H1 (cell line): ENCODE measurements at regions not wholly inside any gene's neighbourhood (a gene's known extent, or its start where the extent isn't known, plus 50 kb on each side); places are given as distances from the start of the nearest gene placed in this dataset.

Experiments
- BACH1 ChIP-seq: IDR thresholded peaks from 2 replicates; pipeline ENCODE4 v1.6.1; 2012; ENCODE audit warnings: low read length, improper control_type of control experiment
- EGR1 ChIP-seq: IDR thresholded peaks from 2 replicates; pipeline ENCODE4 v1.6.1; 2011; ENCODE audit warnings: low read depth, low read length, borderline replicate concordance
- EP300 ChIP-seq, 2 experiments: IDR thresholded peaks; 1 replicate in 1 of 2; 2 replicates in 1 of 2; pipeline ENCODE4 v1.6.1; 2011 to 2012; ENCODE audit warnings: low read depth in 2 of 2, low read length in 2 of 2, mild to moderate bottlenecking in 2 of 2, borderline replicate concordance in 1 of 2, inconsistent platforms in 1 of 2, moderate library complexity in 1 of 2
- FOSL1 ChIP-seq: IDR thresholded peaks from 2 replicates; pipeline ENCODE4 v1.6.1; 2011; ENCODE audit warnings: mild to moderate bottlenecking, low read depth, low read length, moderate library complexity; ENCODE audit not compliant: insufficient read depth
- GABPA ChIP-seq: IDR thresholded peaks from 2 replicates; pipeline ENCODE4 v1.6.1; 2011; ENCODE audit warnings: mild to moderate bottlenecking, low read length, moderate library complexity, borderline replicate concordance; ENCODE audit not compliant: insufficient read depth
- HDAC2 ChIP-seq, 2 experiments: fragments of 300-600 bp in 1 of 2; sonication (generic) in 1 of 2; IDR thresholded peaks; 2 replicates each; pipeline ENCODE4 v1.6.1; 2011 to 2012; ENCODE audit warnings: low read depth in 2 of 2, low read length in 2 of 2, mild to moderate bottlenecking in 2 of 2, moderate library complexity in 2 of 2, borderline replicate concordance in 1 of 2, inconsistent platforms in 1 of 2
- MAFK ChIP-seq: IDR thresholded peaks from 2 replicates; pipeline ENCODE4 v1.6.1; 2012; ENCODE audit warnings: low read depth, mild to moderate bottlenecking, improper control_type of control experiment, low read length
- SIN3A ChIP-seq, 2 experiments: IDR thresholded peaks in 1 of 2; conservative IDR thresholded peaks in 1 of 2; 2 replicates each; pipeline ENCODE4 v1.6.1; 2011 to 2012; ENCODE audit warnings: low read length in 2 of 2, improper control_type of control experiment in 1 of 2, low read depth in 1 of 2, mild to moderate bottlenecking in 1 of 2
- SP1 ChIP-seq: IDR thresholded peaks from 2 replicates; pipeline ENCODE4 v1.6.1; 2011; ENCODE audit warnings: low read depth, low read length
- TCF12 ChIP-seq: IDR thresholded peaks from 2 replicates; pipeline ENCODE4 v1.6.1; 2011; ENCODE audit warnings: low read depth, mild to moderate bottlenecking, low read length
- YY1 ChIP-seq: IDR thresholded peaks from 2 replicates; pipeline ENCODE4 v1.6.1; 2011; ENCODE audit warnings: low read depth, mild to moderate bottlenecking, low read length
- TF ChIP-seq, protein P1 (sequence below), 3 experiments: IDR thresholded peaks; 1 replicate in 2 of 3; 2 replicates in 1 of 3; pipeline versions ENCODE4 v1.5.1 to v1.6.1; 2011; ENCODE audit warnings: low read length in 3 of 3, mild to moderate bottlenecking in 3 of 3, inconsistent platforms in 2 of 3, low read depth in 1 of 3, moderate library complexity in 1 of 3; ENCODE audit not compliant: insufficient read depth in 1 of 3; ENCODE audit errors: control extremely low read depth in 1 of 3
- TF ChIP-seq, protein P2 (sequence below): IDR thresholded peaks from 2 replicates; pipeline ENCODE4 v1.6.1; 2011; ENCODE audit warnings: low read length, improper control_type of control experiment

DNA sequence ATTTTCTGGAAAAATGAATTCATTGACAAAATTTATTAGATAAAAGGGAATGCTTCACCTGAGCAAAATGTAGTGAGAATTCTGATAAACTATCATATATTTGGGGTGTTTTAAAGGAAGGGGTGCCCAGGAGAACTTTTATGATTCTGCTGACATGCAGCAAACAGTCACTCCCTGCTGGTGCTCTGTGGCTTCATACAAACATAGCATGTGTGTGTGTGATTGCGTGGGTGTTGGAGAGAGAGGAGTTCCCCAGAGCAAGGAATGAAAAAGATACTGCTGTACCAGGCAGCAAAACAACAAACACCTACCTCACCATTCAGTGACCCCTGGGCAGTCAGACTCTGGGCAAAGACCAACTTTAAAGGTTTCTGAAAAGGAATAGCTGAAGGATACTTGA lies 546.7 kb downstream of the RFC3 start:
- TF ChIP-seq, protein P1, sequence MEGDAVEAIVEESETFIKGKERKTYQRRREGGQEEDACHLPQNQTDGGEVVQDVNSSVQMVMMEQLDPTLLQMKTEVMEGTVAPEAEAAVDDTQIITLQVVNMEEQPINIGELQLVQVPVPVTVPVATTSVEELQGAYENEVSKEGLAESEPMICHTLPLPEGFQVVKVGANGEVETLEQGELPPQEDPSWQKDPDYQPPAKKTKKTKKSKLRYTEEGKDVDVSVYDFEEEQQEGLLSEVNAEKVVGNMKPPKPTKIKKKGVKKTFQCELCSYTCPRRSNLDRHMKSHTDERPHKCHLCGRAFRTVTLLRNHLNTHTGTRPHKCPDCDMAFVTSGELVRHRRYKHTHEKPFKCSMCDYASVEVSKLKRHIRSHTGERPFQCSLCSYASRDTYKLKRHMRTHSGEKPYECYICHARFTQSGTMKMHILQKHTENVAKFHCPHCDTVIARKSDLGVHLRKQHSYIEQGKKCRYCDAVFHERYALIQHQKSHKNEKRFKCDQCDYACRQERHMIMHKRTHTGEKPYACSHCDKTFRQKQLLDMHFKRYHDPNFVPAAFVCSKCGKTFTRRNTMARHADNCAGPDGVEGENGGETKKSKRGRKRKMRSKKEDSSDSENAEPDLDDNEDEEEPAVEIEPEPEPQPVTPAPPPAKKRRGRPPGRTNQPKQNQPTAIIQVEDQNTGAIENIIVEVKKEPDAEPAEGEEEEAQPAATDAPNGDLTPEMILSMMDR (IDR thresholded peaks at IDR 0.05; ENCODE audit: control extremely low read depth in 1 of 3, insufficient read depth in 1 of 3, low read depth in 1 of 3, low read length in 3 of 3), result no peak
- no peak for TF ChIP-seq EP300 (IDR thresholded peaks at IDR 0.05; ENCODE audit: borderline replicate concordance in 1 of 2, low read depth in 2 of 2, low read length in 2 of 2)
- no peak for TF ChIP-seq HDAC2 (IDR thresholded peaks at IDR 0.05; ENCODE audit: borderline replicate concordance in 1 of 2, low read depth in 2 of 2, low read length in 2 of 2)
- TF ChIP-seq FOSL1, result no peak
- TF ChIP-seq TCF12, result no peak
- no peak for TF ChIP-seq GABPA
- TF ChIP-seq BACH1, result no peak
- no peak for TF ChIP-seq SIN3A (conservative IDR thresholded peaks at IDR 0.05 in 1 of 2, IDR thresholded peaks at IDR 0.05 in 1 of 2; ENCODE audit: low read depth in 1 of 2, low read length in 2 of 2)
- no peak for TF ChIP-seq MAFK
- TF ChIP-seq, protein P2, sequence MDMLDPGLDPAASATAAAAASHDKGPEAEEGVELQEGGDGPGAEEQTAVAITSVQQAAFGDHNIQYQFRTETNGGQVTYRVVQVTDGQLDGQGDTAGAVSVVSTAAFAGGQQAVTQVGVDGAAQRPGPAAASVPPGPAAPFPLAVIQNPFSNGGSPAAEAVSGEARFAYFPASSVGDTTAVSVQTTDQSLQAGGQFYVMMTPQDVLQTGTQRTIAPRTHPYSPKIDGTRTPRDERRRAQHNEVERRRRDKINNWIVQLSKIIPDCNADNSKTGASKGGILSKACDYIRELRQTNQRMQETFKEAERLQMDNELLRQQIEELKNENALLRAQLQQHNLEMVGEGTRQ, result no peak
- no peak for TF ChIP-seq YY1
- no peak for TF ChIP-seq EGR1
- no peak for TF ChIP-seq SP1
